GM18858 (cell line): ENCODE measurements at regions not wholly inside any gene's neighbourhood (a gene's known extent, or its start where the extent isn't known, plus 50 kb on each side); places are given as distances from the start of the nearest gene placed in this dataset.

ENCODE experiments used
- ATAC-seq: cut with Tn5 transposase; IDR thresholded peaks from one replicate; pipeline ENCODE4 v1.9.1; 2021; ENCODE audit not compliant: unreplicated experiment

DNA sequence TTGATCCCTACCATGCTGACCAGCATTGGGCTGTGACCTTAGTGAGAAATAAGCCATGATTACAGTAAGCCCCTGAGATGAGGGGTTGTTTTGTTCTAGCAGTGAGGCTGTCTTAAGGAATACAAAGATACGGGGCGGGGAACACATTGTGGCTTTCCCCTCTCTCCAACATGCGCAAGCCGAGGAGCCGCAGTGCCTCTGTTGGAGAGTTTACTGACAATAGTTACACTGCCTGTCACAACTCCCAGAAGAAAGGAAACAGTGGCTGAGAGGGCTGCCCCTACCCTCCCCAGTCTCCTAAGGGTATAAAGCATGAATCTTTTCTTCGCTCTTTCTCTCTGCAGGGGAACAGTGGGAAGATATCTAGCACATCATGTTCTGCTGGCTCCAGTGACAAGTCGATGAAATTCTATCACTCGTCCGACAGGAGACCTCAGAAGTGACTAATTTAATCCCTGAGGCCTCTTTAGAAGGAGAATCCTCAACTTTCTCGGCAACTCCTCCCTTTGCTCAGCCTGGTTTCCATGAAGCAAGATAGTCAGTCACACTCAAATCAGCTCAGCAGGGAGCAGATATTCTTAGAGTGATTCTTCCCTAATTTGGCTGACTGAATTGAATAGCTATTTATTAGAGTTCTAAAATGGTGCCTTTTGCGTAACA is 409.0 kb upstream of the PROK2 start:
- no peak for ATAC-seq

DNA sequence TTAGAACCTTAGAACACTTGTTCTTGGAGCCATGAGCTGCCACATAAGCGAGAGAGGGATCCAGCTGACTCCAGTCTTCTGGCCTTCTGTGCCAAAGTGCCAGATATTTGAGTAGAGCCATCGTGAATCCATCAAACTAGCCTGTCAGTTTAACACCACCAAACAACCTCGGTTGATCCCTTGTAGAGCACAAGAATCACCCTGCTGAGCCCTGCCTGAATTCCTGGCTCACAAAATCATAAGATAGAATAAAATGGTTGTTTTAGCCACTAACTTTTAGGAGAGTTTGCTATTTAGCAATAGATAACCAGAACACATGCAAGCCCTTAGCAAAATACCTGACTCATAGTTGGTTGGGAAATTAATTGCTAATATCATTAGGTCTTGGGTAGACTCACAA is 407.6 kb upstream of the PROK2 start:
- no peak for ATAC-seq

DNA sequence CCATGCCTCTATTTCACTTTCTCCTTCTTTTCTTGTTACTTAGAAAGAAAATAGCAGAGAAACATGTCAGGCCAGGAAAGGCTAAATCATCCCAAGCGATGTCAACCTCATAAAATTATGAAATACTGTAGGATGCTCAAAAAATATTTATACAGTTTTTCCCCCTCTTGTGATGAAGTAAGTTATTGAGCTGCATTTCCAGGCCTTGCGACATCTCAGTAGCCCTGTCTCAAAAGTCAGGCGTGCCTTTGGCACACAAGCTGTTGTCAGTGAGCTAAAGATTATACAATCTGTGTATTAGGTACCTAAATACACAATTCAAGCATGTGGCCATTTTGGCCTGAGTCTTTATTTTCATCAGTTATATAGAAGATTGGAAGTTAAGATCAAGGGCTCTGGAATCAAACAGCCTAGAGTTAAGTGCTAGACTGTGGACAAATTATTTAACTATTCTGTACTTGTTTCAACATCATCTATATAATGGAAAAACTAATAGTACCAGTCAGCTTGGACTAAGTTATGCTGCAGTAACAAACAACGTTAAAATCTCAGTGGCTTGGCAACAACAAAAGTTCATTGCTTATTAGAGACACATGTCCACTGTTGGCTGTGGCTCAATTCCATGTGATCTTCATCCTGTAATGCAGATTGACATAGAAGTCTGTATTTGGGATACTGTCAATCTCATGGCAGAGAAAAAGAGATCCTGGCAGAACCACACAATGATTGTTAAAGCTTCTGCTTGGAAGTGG is 406.4 kb upstream of the PROK2 start:
- no peak for ATAC-seq

DNA sequence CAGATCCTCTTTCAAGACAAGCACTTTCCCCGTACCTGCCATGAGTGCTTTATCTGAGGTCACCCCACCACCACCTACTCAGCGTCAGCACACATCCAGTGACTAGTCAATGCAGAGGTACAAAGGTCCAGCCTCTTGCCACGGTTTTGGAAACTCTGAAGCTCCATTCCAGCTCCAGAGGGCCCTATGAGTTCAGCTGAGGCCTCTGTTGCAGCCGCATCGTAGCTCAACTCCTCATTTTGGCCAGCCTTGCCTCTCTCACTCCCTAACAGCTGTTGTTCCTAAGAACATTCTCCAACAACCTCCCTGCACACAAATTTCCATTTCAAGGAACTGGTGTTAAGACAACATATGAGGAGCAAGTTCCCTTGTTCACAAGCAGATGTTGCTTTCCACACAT is 405.1 kb upstream of the PROK2 start:
- ATAC-seq = no peak

DNA sequence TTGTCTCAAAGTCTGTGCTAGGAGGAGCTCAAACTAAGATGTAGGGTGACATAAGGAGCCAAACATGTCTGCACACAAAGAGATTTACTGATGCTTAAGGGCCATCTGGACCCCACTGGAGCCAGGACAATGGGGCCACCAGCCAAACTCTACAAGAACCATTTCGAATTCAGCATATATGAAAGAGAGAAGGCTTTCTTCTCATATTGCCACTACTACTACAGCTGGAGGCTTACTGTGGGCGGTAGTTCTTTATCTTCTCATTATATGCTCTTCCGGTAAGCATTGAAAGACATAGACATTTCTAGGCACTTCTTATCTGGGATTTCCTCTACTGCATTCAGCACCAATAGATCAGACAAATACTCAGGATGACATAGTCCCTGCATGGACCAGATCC is 404.4 kb upstream of the PROK2 start:
- no peak for ATAC-seq

DNA sequence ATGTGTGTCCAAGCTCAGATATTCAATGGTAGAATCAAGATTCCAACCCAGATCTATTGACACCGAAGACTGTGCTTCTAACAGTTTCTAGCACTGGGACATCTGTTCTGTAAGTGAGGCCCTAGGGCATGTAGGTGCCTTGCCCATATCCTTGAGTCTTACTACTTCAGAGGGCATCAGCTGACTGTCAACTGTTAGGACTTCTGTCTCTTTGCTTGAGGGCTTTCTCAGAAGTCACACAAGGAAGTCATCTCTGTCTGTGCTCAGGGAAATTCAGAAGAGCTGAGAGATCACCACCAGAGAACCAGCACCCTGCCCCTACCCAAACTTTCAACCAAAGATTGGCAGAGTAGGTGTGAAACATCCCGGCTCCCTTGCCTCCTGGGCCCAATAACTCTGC is 403.6 kb upstream of the PROK2 start:
- no peak for ATAC-seq

DNA sequence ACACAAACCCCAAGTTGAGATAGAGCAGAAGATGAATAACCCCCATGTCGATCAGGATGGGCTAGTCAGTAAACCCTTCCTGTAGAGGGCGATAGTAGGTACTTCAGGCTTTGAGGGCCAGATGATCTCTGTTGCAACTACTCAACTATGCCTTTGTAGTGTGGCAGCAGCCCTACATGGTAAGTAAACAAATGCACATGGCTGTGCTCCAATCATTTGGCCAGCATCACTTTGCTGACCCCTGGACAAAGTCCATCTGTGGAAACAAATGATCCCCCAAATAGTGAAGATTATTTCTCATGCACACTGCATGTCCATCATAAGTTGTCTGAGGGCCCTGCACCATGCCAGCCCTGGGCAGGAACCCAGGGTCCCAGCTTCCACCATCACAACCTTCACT is 402.2 kb upstream of the PROK2 start:
- ATAC-seq = no peak

DNA sequence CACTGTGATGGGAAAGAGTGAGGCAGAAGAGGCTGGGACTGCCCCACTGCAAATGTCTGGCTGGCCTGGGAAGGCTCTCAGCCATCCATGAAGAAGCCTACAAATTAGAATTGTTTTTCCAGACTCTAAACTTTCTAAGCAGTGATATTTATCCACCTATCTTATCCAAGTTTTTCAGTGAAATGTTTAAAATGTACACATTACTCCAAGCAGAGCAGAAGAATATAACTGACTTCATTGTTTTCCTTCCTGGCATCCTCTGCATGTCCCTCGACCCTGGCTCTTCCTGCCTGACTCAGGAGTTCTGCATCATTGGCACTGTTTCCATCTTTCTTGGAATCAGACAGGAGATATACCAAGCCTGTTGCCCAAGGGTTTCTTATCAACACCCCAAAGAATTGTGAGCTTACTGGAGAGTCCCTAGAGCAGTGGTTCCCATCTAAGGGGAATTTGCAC is 401.5 kb upstream of the PROK2 start:
- ATAC-seq = no peak

DNA sequence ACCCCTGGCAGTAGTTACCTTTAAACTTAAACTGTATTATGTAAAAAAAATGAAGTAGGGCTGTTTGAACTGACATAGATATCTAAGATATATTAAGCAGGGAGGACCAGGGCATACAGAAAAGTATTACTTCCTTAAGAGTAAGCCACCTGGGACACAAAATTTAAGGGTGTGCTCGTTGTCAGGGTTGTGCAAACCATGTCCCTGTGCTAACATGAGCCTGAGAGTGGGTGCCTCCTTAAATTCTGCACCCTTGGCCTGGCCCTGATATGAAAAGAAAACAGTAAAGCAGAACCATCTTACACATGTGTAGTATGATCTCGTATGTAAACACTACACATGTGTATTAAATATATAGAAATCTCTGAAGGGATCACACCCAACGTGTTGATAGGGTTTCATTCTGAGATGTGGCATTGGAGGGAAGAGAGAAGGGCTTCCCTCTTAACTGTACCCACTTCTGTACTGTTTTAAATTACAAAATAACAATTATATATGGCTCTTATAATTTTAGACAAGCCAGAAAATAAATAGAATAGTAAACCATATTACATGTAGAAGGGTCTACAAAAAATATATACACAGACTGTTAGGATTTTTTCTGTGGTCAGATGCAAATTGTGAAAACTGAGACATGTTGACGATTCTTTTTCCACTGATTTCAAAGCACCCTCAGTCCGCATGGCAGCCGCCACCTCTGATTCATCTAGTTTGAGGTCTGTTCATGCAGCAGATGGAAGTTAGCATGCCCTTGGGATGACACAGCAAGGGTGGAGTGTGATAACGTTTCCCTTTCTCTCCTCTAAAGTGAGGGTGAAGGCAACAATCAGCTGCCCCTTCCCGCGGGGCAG is 400.8 kb upstream of the PROK2 start:
- ATAC-seq = no peak

DNA sequence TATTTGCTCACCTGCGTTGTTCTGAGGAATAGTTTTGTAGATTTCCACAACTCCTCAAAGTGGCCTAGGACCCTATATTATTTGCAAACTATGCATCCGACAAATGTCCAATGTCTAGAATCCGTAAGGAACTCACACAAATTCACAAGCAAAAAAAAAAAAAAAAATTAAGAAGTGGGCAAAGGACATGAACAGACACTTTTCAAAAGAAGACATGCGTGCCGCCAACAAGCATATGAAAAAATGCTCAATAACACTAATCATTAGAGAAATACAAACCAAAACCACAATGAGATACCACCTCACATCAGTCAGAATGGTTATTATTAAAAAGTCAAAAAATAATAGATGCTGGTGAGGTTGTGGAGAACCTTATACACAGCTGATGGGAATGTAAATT is 398.5 kb upstream of the PROK2 start:
- ATAC-seq = no peak

DNA sequence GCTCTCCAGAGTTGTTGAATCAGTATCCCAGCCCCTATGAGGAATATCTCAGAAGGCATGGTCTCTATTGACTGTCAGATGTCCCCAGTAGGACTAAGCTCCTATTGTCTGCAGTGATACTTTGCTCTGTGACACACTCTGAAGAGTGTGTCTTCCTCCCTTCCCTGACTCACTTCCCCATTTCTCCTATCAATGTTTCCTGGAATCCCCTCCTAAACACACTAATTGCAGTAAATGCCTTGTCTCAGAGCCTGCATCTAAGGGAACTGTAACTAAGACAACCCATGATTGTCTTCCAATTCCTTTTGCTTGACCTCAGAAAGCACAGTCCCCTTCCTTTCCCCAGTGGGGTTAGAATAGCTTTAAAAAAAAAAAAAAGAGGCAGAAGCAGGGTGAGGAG is 397.3 kb upstream of the PROK2 start:
- ATAC-seq = no peak

DNA sequence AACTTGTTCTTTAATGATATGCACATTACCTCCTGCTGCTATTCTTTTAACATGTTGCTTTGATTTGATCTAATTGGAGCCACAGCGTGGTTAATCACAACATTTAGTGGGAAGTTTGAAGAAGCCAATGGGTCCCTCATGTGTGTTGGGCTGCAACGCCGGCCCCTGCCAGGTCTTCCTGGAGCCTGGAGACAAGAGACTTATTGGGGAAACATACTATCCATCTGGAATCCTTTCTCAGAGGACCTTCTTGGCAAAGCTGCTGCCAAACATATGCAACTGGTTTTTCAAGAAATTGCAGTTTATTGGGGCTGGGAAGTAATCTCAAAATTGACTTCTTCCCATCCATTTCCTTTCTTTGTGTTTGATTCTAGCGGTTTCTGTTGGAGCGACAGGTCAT is 396.3 kb upstream of the PROK2 start:
- no peak for ATAC-seq

DNA sequence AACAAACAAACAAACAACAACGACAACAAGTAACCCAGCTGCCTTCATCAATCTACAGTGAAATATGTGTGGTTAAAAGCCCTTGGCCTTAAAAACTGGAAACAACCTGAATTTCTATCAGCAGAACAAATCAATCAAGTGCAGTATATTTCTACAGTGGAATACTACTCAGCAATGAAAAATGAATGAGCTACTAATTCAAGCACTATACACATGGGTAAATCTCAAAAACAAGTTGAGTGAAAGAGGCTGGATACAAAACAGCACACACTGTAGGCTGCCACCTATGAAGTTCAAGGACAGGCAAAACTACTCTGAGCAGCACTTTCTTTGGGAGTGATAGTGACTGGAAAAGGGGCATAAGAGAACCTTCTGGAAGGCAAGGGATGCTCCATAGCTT is 395.5 kb upstream of the PROK2 start:
- ATAC-seq = no peak

DNA sequence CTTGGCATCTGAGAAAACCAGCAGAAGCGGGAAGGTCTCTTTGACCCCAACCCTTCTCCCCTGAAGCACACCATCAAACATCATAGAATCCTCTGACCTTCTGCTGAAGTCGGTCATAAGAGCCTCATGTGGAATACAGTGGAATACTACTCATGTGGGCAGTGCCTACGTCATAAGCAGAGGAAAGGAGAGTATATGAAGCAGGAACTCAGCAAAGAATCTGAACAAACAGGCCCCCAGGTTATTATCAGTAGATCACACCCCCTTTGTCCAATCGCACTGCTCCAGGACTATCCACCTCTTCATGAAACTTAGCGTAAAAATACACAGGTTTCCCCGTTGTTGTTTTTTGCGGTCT is 394.1 kb upstream of the PROK2 start:
- no peak for ATAC-seq

DNA sequence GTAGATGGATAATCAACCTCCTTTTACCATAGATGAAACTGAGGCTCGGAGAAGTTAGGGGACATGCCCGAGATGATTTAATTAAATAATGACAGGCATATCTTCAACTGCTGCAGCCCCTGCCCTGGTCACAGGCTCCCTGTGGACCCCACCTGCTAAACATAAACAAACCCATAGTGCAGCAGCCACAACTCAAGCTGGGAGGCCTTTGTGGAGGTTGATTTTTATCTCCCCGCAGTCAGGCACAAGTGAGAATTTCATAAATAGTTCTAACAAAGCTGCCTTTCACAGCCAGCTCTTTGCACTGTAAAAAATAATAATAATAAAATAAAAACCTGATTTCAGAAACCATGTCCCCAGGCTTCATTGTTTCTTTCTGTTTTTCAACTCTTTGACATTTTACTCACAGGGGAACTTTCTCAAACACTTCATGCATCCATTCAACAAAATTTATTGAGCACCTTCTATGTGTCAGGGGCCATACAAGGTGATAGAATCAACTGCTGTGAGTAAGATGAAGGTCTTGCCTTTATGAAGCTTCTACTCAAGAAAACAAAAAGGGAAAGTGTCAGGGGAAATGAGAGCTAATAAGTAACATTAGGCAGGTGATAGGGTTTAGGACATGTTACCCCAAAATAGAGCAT is 393.6 kb upstream of the PROK2 start:
- ATAC-seq = no peak

DNA sequence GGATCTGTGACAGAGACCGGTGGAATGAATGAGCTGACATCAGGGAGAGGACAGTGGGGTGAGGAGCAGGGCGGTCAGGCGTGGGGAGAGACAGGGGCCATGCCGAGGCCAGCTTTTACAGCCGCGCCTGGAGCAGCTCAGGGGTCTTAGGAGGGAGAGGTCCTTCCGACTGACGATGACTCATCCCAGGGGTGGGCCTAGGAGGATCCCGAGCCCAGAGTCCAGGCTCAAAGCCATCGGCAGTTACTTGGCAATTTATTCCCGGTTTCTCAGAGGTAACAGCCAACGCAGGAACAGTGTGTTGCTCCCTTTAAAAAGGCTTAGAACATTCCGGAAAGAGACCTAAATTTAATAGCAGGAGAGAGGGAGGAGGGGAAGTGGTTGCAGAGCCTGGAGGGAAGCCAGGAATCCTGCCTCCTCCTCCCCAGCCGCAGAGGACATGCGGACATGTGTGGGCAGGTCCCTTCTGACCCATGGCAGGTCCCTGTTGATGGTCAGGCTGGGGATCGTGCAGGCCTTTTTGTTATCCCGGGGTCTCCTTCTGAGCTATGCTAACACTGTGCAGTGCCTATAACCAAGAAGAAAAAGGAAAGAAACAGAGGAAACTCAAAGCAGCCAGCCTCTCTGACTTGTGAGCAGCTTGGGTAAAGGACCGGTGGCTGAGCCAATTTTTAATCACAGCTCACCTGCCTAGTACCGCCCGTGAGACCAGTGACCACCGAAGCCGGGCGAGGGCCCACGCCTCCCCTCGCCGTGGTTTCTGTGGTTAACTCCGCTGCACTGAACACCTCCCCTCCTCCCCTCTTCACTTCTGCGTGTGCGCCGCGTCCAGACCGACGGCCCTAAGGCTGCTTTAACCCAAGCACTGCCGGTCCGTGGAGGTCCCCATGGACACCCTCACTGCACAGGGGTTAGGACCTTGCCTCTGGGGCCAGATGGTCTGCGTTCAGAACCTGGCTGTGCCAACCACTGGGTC is 392.4 kb upstream of the PROK2 start:
- ATAC-seq = peak; percentile 25

DNA sequence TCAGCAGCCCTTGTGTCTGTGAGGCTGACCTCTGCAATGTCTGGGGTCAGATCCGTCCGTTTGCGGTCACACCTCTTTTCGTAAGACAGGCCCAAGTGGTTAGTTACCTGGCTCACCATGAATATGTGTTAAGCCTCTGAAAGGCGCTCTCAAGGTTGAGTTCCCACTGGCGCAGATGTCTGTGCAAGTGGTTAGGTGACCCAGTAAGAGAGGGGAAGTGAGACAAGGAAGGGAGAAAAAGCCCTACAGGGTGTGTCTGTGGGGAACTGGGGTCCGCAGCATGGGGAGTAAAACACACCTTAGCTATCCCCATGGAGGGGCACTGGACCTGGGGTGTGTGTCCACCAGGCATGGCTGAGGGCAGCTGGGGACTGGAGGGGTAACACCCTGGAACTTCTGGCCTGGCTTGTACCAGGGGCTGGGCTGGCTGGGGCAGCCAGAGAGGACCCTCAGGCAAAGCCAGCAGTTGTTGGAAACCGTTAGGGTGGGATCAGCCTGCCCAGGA is 391.6 kb upstream of the PROK2 start:
- ATAC-seq = peak; percentile 93

DNA sequence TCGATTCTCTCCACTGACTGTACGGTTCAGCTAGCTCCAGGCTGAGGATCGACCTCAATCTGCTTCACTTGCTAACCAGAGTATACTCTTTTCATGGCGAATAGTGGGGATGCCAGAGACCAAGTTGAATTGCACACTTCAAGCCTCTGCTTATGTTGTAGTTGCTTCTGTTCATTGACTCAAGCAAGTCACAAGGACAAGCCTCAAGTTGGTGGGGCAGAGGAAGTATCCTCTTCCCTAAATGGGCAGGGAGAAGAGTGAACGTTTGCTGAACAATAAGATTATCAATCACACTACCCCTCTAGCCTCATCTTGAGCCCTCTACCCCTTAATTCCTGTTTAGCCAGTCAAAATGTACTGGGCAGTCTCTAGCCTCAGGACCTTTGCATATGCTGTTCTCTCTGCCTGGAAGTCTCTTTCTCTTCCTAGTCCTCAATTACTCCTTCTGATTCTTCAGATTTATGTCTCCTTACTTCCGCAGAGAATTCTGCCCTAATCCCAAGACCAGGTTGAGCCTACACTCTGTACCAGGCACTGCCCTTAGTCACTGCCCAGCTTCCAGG is 390.4 kb upstream of the PROK2 start:
- no peak for ATAC-seq

DNA sequence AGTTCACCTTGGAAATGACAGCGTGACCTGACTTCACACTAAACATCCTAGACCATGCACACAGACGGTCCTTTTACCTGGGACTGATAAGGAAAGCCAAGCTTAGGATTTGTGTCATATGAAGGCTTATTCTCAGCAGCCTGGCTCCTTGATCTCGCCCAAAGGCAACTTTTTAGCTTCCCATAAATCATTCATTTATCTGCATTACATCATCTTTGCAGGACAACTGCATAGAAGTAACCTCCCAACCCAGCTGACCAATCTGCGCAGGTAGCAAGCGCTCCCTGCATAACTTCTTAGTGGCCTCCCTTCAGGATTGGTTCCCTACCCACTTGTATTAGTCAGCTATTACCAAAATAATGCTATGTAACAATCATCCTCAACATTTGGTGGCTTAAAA is 389.9 kb upstream of the PROK2 start:
- no peak for ATAC-seq

DNA sequence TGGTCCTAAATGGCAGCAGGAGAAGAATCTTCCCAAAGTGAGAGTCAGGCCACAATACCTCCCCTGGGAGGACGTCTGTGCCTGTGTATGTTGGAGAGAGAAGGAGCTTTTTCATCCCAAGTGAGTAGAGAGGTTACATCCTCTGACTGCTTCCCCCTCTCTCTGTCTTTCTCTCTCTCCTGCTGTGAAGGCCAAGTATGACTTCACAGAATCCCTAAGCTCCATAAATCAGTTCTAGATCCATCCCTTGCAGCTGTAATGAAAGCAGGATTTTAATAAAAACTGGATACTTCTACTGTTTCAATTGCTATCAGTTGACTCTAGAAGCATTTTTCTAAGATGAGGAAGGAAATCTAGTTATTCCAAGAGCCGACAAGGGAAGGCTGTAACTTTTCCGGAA is 389.1 kb upstream of the PROK2 start:
- ATAC-seq = no peak
